ENCODE measurements at regions not wholly inside any gene's neighbourhood (a gene's known extent, or its start where the extent isn't known, plus 50 kb on each side); places are given as distances from the start of the nearest gene placed in this dataset.

- TF ChIP-seq FOXM1 (IDR thresholded peaks at IDR 0.05; ENCODE audit: borderline replicate concordance, low read depth) (no peak), MAX (IDR thresholded peaks at IDR 0.05) (no peak), NFIC (IDR thresholded peaks at IDR 0.05) (no peak), CREB1 (IDR thresholded peaks at IDR 0.05; ENCODE audit: low read depth) (no peak), REST (IDR thresholded peaks at IDR 0.05; ENCODE audit: low read depth) (no peak), EP300 (IDR thresholded peaks at IDR 0.05; ENCODE audit: borderline replicate concordance) (no peak), EGR1 (IDR thresholded peaks at IDR 0.05) (no peak)
Measured at GRCh38 chr6:137673603-137674002, 179.4 kb upstream of the OLIG3 start.
